ENCODE measurements at regions not wholly inside any gene's neighbourhood (a gene's known extent, or its start where the extent isn't known, plus 50 kb on each side); places are given as distances from the start of the nearest gene placed in this dataset.

DNA sequence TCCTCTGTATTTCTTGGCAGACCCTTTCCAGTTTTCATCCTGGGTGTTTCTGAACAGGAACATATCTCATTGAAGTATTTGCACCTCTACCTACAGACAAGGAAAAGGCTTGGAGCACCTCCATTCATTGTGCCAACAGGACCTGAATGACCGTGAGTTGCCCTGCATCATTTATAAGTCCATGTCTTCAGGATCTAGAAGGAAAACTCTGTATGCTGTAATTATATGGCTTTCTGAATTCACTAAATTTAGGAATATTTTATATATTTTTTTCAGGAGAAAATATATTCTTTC is 402.3 kb upstream of the SLC14A2 start:
- in situ Hi-C loops (cut with MboI) (loop anchor here (5.0 to 25.0 kb wide), 3 partner anchors 201 to 536 kb away; no protein-coding TSS in a partner anchor), intact Hi-C loops (cut with micrococcal nuclease; ENCODE audit: unreplicated experiment) (loop anchor here (2.0 to 5.0 kb wide), 5 partner anchors 106 to 1081 kb away; no protein-coding TSS in a partner anchor)
- Histone ChIP-seq H3K4me1 (ENCODE audit: control insufficient read depth, insufficient read depth, low read length) (no peaks in the 10 kb centered on the region), H2AFZ (ENCODE audit: control insufficient read depth, low read depth, low read length) (no peak overlapping the region; the same call in 1 of the 2 replicates), H3K79me2 (ENCODE audit: control insufficient read depth, insufficient read depth, low read length) (no peaks in the 10 kb centered on the region), H3K36me3 (ENCODE audit: control insufficient read depth in 2 of 2, insufficient read depth in 2 of 2, low read length in 1 of 2) (no peaks in the 10 kb centered on the region), H3K9me3 (replicated peaks; ENCODE audit: control insufficient read depth, insufficient read depth, low read length) (no peaks in the 10 kb centered on the region), H3K9ac (ENCODE audit: control insufficient read depth, insufficient read depth, low read length) (no peak overlapping the region), H3K27ac (ENCODE audit: control insufficient read depth, insufficient read depth) (no peak overlapping the region), H4K20me1 (ENCODE audit: control insufficient read depth, insufficient read depth) (no peaks in the 10 kb centered on the region), H3K4me3 (no peak overlapping the region), H3K27me3 (replicated peaks in 1 of 2; ENCODE audit: control insufficient read depth in 2 of 2, insufficient read depth in 2 of 2, low read length in 1 of 2) (no peaks in the 10 kb centered on the region), H3K4me2 (ENCODE audit: control insufficient read depth, insufficient read depth) (no peak overlapping the region)
- TF ChIP-seq, protein P1, sequence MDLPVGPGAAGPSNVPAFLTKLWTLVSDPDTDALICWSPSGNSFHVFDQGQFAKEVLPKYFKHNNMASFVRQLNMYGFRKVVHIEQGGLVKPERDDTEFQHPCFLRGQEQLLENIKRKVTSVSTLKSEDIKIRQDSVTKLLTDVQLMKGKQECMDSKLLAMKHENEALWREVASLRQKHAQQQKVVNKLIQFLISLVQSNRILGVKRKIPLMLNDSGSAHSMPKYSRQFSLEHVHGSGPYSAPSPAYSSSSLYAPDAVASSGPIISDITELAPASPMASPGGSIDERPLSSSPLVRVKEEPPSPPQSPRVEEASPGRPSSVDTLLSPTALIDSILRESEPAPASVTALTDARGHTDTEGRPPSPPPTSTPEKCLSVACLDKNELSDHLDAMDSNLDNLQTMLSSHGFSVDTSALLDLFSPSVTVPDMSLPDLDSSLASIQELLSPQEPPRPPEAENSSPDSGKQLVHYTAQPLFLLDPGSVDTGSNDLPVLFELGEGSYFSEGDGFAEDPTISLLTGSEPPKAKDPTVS (IDR thresholded peaks at IDR 0.05; ENCODE audit: low read depth, low read length): no peak
- 0 out of 2 replicates have a peak, but pooled peaks have one; percentile 1 for TF ChIP-seq ZNF207 (IDR thresholded peaks at IDR 0.05; ENCODE audit: borderline replicate concordance)
- 0 out of 2 replicates have a peak, but pooled peaks have one; percentile 3 for TF ChIP-seq ATF7 (IDR thresholded peaks at IDR 0.05; ENCODE audit: low read depth)
- no TSS peak for BruUV-seq (replicated peaks)
- CTCF ChIA-PET: interaction anchor here (0.6 to 3.3 kb wide), 88 partner anchors 9 to 1275 kb away, joined by 3 to 49 read pairs (median 4); no protein-coding TSS in a partner anchor
- POLR2A ChIA-PET: interaction anchor here (1.2 kb wide), 1 partner anchor 530 kb away, joined by 4 read pairs; no protein-coding TSS in a partner anchor
- DNase-seq (ENCODE audit: low read depth, low spot score): no peak
- RAD21 ChIA-PET (ENCODE audit: unreplicated experiment): interaction anchor here (0.6 to 3.0 kb wide), 46 partner anchors 11 to 1119 kb away, joined by 3 to 31 read pairs (median 3); partner anchors contain the start of gene SETBP1
- FAIRE-seq: no peak
- 100% methylated on average over 1 of the region's 1 CpG for WGBS (ENCODE audit: insufficient coverage, insufficient replicate concordance, low lambda C conversion rate, missing lambda C conversion rate)
- SMC1A ChIA-PET (ENCODE audit: uncharacterized antibody, unreplicated experiment): interaction anchor here (0.6 to 2.9 kb wide), 54 partner anchors 8 to 817 kb away, joined by 3 to 23 read pairs (median 4); no protein-coding TSS in a partner anchor
- peak; percentile 10; the same call in 2 of the 3 replicates for ATAC-seq

DNA sequence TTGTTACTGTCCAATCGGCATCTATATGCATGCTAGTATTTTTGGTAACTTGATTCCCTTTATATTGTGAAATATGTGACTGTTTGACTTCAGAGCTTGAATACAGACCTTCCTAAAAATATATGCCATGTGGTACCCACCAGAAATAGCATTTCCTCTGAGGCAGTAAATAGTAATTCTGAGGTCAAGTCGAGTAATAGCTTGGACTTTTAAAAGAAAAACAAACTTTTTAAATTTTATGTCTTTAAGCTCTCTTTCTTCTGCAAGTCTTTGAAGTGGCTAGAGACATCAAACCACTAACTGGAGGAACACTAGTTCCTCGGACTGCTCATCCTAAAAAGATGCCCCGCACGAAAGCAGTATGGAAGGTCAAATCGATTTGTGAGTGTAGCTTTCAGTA is 396.8 kb upstream of the SLC14A2 start:
- DNase-seq (ENCODE audit: low read depth, low spot score) (no peak), ATAC-seq (no peak), FAIRE-seq (no peak)
- H2AFZ ChIP-seq (ENCODE audit: control insufficient read depth, low read depth, low read length): no peak overlapping the region
- no peak overlapping the region for H3K4me2 ChIP-seq (ENCODE audit: control insufficient read depth, insufficient read depth)
- ChIA-PET POLR2A (no interaction called here), RAD21 (ENCODE audit: unreplicated experiment) (interaction anchor here (1.1 kb wide), 2 partner anchors 167 to 547 kb away, joined by 3 to 4 read pairs; no protein-coding TSS in a partner anchor), SMC1A (ENCODE audit: uncharacterized antibody, unreplicated experiment) (interaction anchor here (0.6 to 1.7 kb wide), 6 partner anchors 10 to 1241 kb away, joined by 3 to 4 read pairs (median 3); no protein-coding TSS in a partner anchor), CTCF (interaction anchor here (1.0 to 1.9 kb wide), 6 partner anchors 9 to 640 kb away, joined by 3 to 6 read pairs (median 3); no protein-coding TSS in a partner anchor)
- H3K9me3 ChIP-seq (replicated peaks; ENCODE audit: control insufficient read depth, insufficient read depth, low read length): no peaks in the 10 kb centered on the region
- WGBS (ENCODE audit: insufficient coverage, insufficient replicate concordance, low lambda C conversion rate, missing lambda C conversion rate): 52% methylated on average over 6 of the region's 6 CpGs
- H3K27ac ChIP-seq (ENCODE audit: control insufficient read depth, insufficient read depth): no peak overlapping the region
- H4K20me1 ChIP-seq (ENCODE audit: control insufficient read depth, insufficient read depth): no peaks in the 10 kb centered on the region
- no peak overlapping the region for H3K9ac ChIP-seq (ENCODE audit: control insufficient read depth, insufficient read depth, low read length)
- no TSS peak for BruUV-seq (replicated peaks)
- H3K27me3 ChIP-seq (replicated peaks in 1 of 2; ENCODE audit: control insufficient read depth in 2 of 2, insufficient read depth in 2 of 2, low read length in 1 of 2): peaks cover 0 to 4% of the 10 kb centered on the region in 2 experiments; a peak in 3 of 4 replicates
- H3K36me3 ChIP-seq (ENCODE audit: control insufficient read depth in 2 of 2, insufficient read depth in 2 of 2, low read length in 1 of 2): no peaks in the 10 kb centered on the region
- H3K79me2 ChIP-seq (ENCODE audit: control insufficient read depth, insufficient read depth, low read length): no peaks in the 10 kb centered on the region
- intact Hi-C loops (cut with micrococcal nuclease; ENCODE audit: unreplicated experiment): no loop called here
- no peaks in the 10 kb centered on the region for H3K4me1 ChIP-seq (ENCODE audit: control insufficient read depth, insufficient read depth, low read length)
- H3K4me3 ChIP-seq: no peak overlapping the region
- in situ Hi-C loops (cut with MboI): loop anchor here (25.0 kb wide), 1 partner anchor 206 kb away; no protein-coding TSS in a partner anchor
- TF ChIP-seq, protein P2, sequence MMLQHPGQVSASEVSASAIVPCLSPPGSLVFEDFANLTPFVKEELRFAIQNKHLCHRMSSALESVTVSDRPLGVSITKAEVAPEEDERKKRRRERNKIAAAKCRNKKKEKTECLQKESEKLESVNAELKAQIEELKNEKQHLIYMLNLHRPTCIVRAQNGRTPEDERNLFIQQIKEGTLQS (IDR thresholded peaks at IDR 0.05; ENCODE audit: borderline replicate concordance, extremely low read depth, low read depth, low read length): no peak
- TF ChIP-seq CBX5 (IDR thresholded peaks at IDR 0.05; ENCODE audit: low read depth) (no peak), NFYA (IDR thresholded peaks at IDR 0.05; ENCODE audit: borderline replicate concordance, low read depth, low read length) (no peak), JUND (IDR thresholded peaks at IDR 0.05; ENCODE audit: low read depth, low read length) (no peak), ZNF274 (IDR thresholded peaks at IDR 0.05; ENCODE audit: insufficient read depth, insufficient read length) (no peak), RUNX3 (IDR thresholded peaks at IDR 0.05; ENCODE audit: low read length) (no peak)
- TF ChIP-seq, protein P3, sequence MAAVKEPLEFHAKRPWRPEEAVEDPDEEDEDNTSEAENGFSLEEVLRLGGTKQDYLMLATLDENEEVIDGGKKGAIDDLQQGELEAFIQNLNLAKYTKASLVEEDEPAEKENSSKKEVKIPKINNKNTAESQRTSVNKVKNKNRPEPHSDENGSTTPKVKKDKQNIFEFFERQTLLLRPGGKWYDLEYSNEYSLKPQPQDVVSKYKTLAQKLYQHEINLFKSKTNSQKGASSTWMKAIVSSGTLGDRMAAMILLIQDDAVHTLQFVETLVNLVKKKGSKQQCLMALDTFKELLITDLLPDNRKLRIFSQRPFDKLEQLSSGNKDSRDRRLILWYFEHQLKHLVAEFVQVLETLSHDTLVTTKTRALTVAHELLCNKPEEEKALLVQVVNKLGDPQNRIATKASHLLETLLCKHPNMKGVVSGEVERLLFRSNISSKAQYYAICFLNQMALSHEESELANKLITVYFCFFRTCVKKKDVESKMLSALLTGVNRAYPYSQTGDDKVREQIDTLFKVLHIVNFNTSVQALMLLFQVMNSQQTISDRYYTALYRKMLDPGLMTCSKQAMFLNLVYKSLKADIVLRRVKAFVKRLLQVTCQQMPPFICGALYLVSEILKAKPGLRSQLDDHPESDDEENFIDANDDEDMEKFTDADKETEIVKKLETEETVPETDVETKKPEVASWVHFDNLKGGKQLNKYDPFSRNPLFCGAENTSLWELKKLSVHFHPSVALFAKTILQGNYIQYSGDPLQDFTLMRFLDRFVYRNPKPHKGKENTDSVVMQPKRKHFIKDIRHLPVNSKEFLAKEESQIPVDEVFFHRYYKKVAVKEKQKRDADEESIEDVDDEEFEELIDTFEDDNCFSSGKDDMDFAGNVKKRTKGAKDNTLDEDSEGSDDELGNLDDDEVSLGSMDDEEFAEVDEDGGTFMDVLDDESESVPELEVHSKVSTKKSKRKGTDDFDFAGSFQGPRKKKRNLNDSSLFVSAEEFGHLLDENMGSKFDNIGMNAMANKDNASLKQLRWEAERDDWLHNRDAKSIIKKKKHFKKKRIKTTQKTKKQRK (IDR thresholded peaks at IDR 0.05; ENCODE audit: low read depth, low read length): no peak

Data from GM12878 (cell line).